Spleen (tissue), 7 donors: ENCODE measurements at regions not wholly inside any gene's neighbourhood (a gene's known extent, or its start where the extent isn't known, plus 50 kb on each side); places are given as distances from the start of the nearest gene placed in this dataset.

Source experiments
- CTCF ChIP-seq, 11 experiments: fragments of 200-600 bp in 7 of 11; fragments of 450-650 bp in 4 of 11; sonication (generic) in 4 of 11; IDR thresholded peaks in 8 of 11; conservative IDR thresholded peaks in 3 of 11; 1 replicate in 7 of 11; 2 replicates in 4 of 11; pipeline versions ENCODE4 v1.4.0 to v1.8.0; 2016 to 2021; ENCODE audit warnings: antibody characterized with exemption in 11 of 11, inconsistent platforms in 4 of 11, mild to moderate bottlenecking in 1 of 11
- POLR2AphosphoS5 ChIP-seq, 3 donors: sonication (generic); formaldehyde crosslinking; IDR thresholded peaks; one replicate each; pipeline ENCODE4 v1.5.1; 2017; ENCODE audit warnings: antibody characterized with exemption in 3 of 3
- donor health status: DM: no; HTN: no; CAD: no; lungs with moderate emphysema.
- donor health status: DM: no; HTN: no; CAD: no.
- donor health status: DM: no; HTN: no; CAD: no.

- no peak for TF ChIP-seq CTCF (IDR thresholded peaks at IDR 0.05 in 8 of 11, conservative IDR thresholded peaks at IDR 0.05 in 3 of 11)
- TF ChIP-seq POLR2AphosphoS5 (IDR thresholded peaks at IDR 0.05), result no peak
Measured at GRCh38 chr11:31932879-31933278, 121.8 kb upstream of the PAX6 start.
